HG03571 (cell line): ENCODE measurements at regions not wholly inside any gene's neighbourhood (a gene's known extent, or its start where the extent isn't known, plus 50 kb on each side); places are given as distances from the start of the nearest gene placed in this dataset.

Experiments used
- ATAC-seq: cut with Tn5 transposase; IDR thresholded peaks from one replicate; pipeline ENCODE4 v1.9.1; 2021; ENCODE audit not compliant: unreplicated experiment

GRCh38 chr7:67413670-67414069, 417.0 kb downstream of the TYW1 start:
- ATAC-seq: no peak

- ATAC-seq: no peak
These were observed 418.2 kb downstream of the TYW1 start for GRCh38 chr7:67414858-67415257.

DNA sequence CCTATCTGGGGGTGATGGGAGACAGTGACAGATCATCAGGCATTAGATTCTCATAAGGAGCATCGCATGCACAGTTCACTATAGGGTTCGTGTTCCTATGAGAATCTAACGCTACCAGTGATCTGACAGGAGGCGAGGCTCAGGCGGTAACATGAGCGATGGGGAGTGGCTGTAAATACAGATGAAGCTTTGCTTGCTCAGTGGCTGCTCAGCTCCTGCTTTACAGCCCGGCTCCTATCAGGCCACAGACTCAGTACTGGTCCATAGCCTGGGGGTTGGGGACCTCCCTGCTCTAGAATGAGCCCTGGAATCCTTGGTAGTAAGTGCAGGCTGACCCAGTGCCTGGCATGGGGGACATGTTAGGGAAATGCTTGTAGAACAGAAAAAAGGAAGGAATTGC, 426.0 kb downstream of the TYW1 start:
- ATAC-seq: no peak

DNA sequence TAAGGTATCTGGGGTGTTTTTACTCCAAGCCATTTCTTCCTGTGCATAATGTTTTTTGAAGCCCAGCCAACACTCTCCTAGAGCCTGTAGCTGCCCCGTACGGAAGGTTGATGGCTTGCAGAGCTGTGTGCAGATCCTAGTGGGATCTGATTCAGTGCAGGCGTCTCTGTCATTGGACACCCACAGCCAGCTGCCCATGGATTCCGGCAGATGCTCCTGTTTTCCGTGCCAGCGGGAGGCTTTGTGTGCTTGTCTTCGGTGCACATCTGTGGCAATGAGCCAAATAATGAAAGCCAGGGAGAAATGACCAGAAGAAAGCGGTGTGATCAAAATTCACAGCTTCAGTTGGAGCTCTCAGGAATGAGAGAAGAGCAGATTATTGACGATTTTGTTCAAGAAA, 426.4 kb downstream of the TYW1 start:
- no peak for ATAC-seq

DNA sequence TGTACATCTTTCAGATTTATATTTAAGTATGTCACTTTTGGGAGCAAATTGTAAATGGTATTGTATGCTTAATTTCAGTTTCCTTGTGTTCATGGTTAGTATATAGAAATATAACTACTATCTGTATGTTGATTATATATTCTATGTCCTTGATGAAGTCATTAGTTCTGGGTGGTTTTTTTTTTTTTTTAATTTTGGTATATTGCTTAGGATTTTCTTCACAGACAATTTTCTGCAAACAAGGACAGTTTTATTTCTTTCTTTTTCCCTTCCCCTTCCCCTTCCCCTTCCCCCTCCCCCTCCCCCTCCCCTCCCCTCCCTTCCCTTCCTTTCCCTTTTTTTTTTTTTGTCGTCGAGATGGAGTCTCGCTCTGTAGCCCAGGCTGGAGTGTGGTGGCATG, 430.0 kb downstream of the TYW1 start:
- ATAC-seq: no peak

GRCh38 chr7:67429735-67430134, 433.1 kb downstream of the TYW1 start:
- no peak for ATAC-seq

DNA sequence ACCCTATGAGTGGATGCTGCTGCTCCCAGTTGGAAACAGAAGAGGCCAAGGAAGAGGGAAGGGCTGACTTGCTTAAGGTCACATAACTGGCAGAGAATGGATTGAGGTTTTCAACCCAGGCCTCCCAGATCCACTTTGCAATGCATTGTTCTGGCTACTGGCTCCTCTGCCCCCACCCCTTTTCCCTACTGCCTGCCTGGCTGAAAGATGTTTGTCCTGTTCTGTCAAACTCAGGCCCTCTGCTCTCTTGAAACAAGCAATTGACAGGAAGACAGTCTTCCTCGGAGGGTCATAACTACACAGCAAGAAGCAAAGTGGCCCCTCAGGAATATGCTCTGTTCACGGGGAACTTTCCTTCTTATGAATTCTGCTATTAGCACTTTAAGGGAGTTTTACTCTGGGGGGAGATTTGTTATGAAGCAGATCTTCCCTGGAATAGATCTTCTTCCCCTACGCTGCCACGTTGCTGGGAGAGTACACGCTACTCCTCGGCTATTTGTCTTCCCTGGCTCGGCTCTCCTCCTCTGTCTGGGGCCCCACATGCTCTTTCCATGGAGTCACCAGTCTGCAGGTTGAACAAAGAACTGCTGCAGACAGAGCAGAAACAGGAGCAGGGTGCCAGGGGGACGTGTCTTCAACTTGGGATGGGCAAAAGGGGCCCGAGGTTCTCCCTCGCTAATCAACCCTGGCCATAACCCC, 436.1 kb downstream of the TYW1 start:
- ATAC-seq: no peak

GRCh38 chr7:67435894-67436535, 439.4 kb downstream of the TYW1 start:
- no peak for ATAC-seq

DNA sequence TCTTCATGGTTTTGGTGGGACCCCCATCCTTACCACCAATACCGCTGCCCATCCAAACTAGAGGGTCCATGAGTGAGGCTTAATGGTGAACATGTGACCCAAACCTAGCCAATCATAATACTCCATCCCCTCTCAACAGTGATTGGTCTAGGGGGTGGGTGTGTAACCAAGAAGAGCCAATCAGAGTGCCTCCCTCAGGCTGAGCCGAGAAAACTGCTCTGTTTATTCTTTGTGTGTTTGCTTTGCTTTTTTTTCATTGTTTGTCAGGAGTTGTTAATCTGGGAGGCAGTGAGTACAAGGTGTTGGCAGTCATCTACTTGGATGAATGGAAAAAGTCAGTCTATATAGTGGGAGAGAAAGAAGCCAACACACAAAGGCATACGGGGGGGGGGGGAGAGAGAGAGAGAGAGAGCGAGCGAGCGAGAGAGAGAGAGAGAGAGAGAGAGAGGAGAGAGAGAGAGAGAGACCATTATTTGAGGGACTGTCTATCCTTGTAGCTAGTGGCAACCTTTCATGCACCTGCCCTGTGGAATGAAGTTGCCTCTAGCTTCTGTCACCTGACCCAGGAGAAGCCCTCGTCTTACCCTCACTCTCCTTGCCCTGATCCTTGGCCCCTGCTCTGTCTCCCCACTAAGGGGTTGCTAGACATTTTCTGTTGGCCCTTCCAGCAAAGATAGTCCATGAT, 441.7 kb downstream of the TYW1 start:
- ATAC-seq: no peak

DNA sequence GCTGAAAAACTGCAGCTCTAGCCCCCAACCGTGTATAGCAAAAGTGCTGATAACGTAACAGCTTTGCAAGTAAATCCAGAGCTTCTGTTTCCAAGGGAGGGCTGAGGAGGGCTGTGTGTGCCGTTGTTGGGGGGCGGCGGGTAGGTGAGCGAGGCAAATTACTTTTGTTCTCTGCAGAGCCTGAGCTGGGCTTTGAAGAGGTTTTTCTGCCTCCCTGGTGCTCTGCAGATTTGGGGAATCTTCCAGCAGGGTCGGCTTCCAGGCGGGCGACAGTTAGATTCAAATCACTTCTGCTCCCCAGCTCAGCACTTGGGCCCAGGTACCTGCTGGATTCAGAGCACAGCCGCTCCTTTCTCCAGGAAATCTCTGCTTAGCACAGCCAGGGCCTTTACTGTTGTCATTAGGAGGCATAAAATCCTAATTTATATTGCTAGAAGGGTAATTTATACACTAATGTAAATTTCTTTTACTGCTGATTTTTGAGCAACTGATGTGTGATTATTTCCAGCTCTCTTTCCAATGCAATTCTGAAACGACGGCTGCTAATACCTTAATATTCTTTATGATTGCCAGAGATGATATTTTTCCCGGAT, 442.4 kb downstream of the TYW1 start:
- no peak for ATAC-seq

DNA sequence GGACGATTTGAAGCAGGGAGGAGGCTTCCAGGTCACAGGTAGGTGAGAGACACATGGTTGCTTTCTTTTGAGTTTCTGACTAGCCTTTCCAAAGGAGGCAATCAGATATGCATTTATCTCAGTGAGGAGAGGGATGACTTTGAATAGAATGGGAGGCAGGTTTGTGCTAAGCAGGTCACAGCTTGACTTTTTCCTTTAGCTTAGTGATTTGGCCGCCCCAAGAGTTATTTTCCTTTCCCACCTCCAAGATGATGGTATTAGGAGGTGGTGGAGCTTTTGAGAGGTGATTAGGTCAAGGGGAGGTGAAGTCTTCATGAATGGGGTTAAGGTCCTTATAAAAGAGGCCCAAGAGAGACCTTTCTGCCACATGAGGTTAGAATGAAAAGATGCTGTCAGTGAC, 443.7 kb downstream of the TYW1 start:
- ATAC-seq: no peak

GRCh38 chr7:67445728-67446127, 449.1 kb downstream of the TYW1 start:
- ATAC-seq: no peak

DNA sequence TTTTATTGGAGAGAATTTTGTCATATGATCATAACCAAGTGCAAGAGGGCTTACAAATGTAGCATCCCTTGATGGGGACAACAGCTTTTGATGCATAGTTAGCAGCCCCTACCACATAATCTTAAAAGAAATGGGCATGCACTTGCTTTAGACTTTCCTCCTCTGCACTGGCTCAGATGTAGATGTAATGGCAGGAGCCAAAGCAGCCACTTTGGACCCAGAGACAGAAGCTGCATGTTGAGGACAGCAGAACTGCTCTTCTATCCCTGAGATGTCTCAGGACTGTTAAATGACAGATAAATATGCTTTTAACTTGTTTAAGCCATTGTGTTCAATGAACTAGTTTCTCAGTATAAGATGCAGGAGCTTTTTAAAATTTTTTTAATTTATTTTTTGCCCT, 450.7 kb downstream of the TYW1 start:
- no peak for ATAC-seq

GRCh38 chr7:67448271-67448670, 451.6 kb downstream of the TYW1 start:
- no peak for ATAC-seq

DNA sequence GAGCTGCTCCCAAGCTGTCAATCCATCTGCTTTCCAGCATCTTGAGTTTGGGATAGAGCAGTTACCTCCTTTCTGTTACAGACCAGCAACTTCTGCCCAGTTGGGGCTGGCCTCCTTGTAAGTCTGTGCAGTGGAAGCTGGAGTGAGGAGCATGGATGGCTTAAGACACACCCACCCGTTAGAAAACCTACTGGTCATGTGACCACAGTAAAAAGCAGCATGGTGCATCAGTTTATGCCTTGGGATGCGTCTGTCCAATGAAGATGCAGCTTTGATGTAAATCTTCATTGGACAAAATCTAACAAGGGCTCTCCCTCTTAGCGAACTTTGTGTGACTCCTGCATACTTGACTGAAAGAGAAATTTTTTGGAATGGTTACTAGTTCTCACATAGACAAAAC, 453.5 kb downstream of the TYW1 start:
- no peak for ATAC-seq

DNA sequence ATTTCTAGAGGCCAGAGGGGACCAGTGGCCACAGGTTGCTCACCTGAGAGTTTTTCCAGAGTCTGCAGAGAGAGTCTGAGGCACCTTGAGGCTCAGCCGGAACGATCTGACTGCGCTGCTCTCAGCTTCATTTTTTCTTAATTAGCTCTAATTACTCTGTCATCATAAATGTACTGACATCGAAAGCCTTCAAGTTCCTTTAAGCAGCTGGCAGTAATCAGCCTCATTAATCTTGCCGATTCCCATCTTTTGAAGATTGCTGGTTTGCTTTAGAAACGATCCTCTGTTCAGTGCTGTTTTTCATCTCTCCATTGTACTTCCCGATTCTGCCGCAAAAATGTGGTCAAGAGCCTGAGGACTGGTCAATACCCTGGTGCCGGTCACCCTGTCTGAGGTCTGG, 454.7 kb downstream of the TYW1 start:
- no peak for ATAC-seq

GRCh38 chr7:67452516-67453026, 455.9 kb downstream of the TYW1 start:
- no peak for ATAC-seq

GRCh38 chr7:67453580-67454380, 457.1 kb downstream of the TYW1 start:
- no peak for ATAC-seq

- ATAC-seq: no peak
These were observed 458.9 kb downstream of the TYW1 start for GRCh38 chr7:67455508-67455907.

DNA sequence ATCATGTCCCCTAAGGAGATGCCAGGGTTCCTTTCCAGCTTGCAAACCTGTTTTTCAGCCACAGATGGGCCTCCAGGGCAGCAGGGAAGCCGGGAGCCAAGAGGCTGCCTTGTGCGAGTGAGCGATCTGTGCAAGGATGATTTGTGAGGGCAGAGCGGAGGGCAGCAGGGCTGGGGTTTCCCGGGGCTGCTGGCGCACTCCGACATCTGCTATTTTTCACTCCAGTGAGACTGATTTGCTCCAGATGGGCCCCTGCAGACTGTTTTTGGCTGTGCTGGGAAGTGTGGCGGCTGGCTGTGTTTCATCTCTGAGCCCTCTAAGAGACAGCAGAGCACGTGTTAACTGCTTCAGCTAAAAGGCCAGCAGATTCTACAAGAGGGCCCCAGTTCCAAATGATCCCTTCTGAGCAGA, 466.2 kb downstream of the TYW1 start:
- no peak for ATAC-seq

GRCh38 chr7:67463316-67463715, 466.7 kb downstream of the TYW1 start:
- ATAC-seq: no peak
